H1 (cell line): ENCODE measurements at regions not wholly inside any gene's neighbourhood (a gene's known extent, or its start where the extent isn't known, plus 50 kb on each side); places are given as distances from the start of the nearest gene placed in this dataset.

Experiments
- CTCF ChIA-PET: fragments of 300-600 bp; sonication (Branson Sonifier 250); formaldehyde crosslinking; loops from one replicate; lab custom pipeline; 2021; ENCODE audit not compliant: partially characterized antibody; lab: Charles Lee
- POLR2A ChIA-PET: fragments of 300-600 bp; sonication (Branson Sonifier 250); formaldehyde crosslinking; loops from one replicate; lab custom pipeline; 2021; ENCODE audit warnings: inconsistent platforms; ENCODE audit not compliant: partially characterized antibody; lab: Charles Lee
- DNase-seq, 2 experiments: peaks; one replicate each; pipeline versions ENCODE4 v3.0.0 to v3.0.0-alpha.2; 2010 to 2022; ENCODE audit warnings: low spot score in 2 of 2, low read depth in 1 of 2, mixed read lengths in 1 of 2
- FAIRE-seq: peaks from 2 replicates; lab custom pipeline; 2011; peaks lifted over from hg19 to GRCh38; lab: Jason Lieb, UNC
- H2AFZ ChIP-seq: 2 replicates; pipeline ENCODE4 v1.8.1; 2012; ENCODE audit warnings: low read length, inconsistent platforms
- H2AK5ac ChIP-seq: 2 replicates; pipeline ENCODE4 v1.6.1; 2013; ENCODE audit warnings: low read depth, low read length
- H2BK120ac ChIP-seq: replicated peaks from 2 replicates; pipeline ENCODE3; 2013; ENCODE audit warnings: low read depth, low read length, inconsistent platforms
- H2BK12ac ChIP-seq: 2 replicates; pipeline ENCODE4 v1.6.1; 2013; ENCODE audit warnings: low read depth, low read length
- H2BK15ac ChIP-seq: 2 replicates; pipeline ENCODE4 v1.6.1; 2013; ENCODE audit warnings: low read length
- H2BK20ac ChIP-seq: 2 replicates; pipeline ENCODE4 v1.6.1; 2013; ENCODE audit warnings: low read length
- H2BK5ac ChIP-seq: 2 replicates; pipeline ENCODE4 v1.6.1; 2013; ENCODE audit warnings: low read depth, low read length
- H3K14ac ChIP-seq: 2 replicates; pipeline ENCODE4 v1.6.1; 2013; ENCODE audit warnings: inconsistent platforms; ENCODE audit not compliant: insufficient read length
- H3K18ac ChIP-seq: 2 replicates; pipeline ENCODE4 v1.6.1; 2013; ENCODE audit warnings: low read length; ENCODE audit errors: extremely low read depth
- H3K23ac ChIP-seq: 2 replicates; pipeline ENCODE4 v1.6.1; 2013; ENCODE audit warnings: inconsistent platforms; ENCODE audit not compliant: insufficient read length
- H3K23me2 ChIP-seq: 2 replicates; pipeline ENCODE4 v1.6.1; 2013; ENCODE audit warnings: low read depth, low read length
- H3K27ac ChIP-seq: 2 replicates; pipeline ENCODE4 v1.6.1; 2011; ENCODE audit warnings: low read depth, low read length, inconsistent platforms
- H3K27me3 ChIP-seq, 4 experiments: replicated peaks in 1 of 4; 1 replicate in 1 of 4; 2 replicates in 3 of 4; pipeline versions ENCODE4 v1.6.1 to v1.8.1; 2011 to 2013; ENCODE audit warnings: low read length in 3 of 4, mild to moderate bottlenecking in 3 of 4, inconsistent platforms in 2 of 4, mixed read lengths in 2 of 4, moderate library complexity in 1 of 4; ENCODE audit not compliant: control insufficient read depth in 3 of 4, insufficient read depth in 3 of 4; ENCODE audit errors: extremely low read depth in 1 of 4
- H3K36me3 ChIP-seq, 4 experiments: 2 replicates each; pipeline versions ENCODE4 v1.6.1 to v1.8.1; 2011 to 2013; ENCODE audit warnings: mild to moderate bottlenecking in 4 of 4, low read length in 3 of 4, moderate library complexity in 2 of 4, control low read depth in 1 of 4, inconsistent platforms in 1 of 4; ENCODE audit not compliant: insufficient read depth in 4 of 4, control insufficient read depth in 2 of 4
- H3K4ac ChIP-seq: replicated peaks from 2 replicates; pipeline ENCODE3; 2013; ENCODE audit warnings: low read length, low read depth, mixed read lengths, inconsistent platforms; ENCODE audit not compliant: insufficient read length
- H3K4me1 ChIP-seq, 4 experiments: replicated peaks in 1 of 4; 1 replicate in 1 of 4; 2 replicates in 3 of 4; pipeline versions ENCODE4 v1.6.1 to v1.8.1; 2011 to 2013; ENCODE audit warnings: low read length in 3 of 4, inconsistent platforms in 2 of 4, mixed read lengths in 1 of 4; ENCODE audit not compliant: insufficient read depth in 4 of 4, control insufficient read depth in 3 of 4
- H3K4me2 ChIP-seq, 2 experiments: 2 replicates each; pipeline versions ENCODE4 v1.6.1 to v1.8.1; 2011 to 2013; ENCODE audit warnings: low read depth in 2 of 2, low read length in 2 of 2, control low read depth in 1 of 2, inconsistent platforms in 1 of 2, mild to moderate bottlenecking in 1 of 2; ENCODE audit not compliant: insufficient read depth in 1 of 2
- H3K4me3 ChIP-seq, 4 experiments: fragments of 200-600, 300-600 bp in 1 of 4; sonication (generic), shearing (Covaris generic), sonication (Bioruptor Twin) in 1 of 4; 2 replicates each; pipeline versions ENCODE4 v1.5.1 to v1.8.1; 2011 to 2016; ENCODE audit warnings: low read length in 4 of 4, low read depth in 3 of 4, control low read depth in 2 of 4, inconsistent platforms in 2 of 4, mild to moderate bottlenecking in 2 of 4, mixed read lengths in 1 of 4, moderate library complexity in 1 of 4; ENCODE audit not compliant: insufficient read depth in 2 of 4; ENCODE audit errors: extremely low read depth in 1 of 4
- H3K56ac ChIP-seq: replicated peaks from 2 replicates; pipeline ENCODE3; 2013; ENCODE audit warnings: low read depth, mild to moderate bottlenecking, mixed read lengths, low read length, inconsistent platforms; ENCODE audit not compliant: insufficient read length
- H3K79me1 ChIP-seq: 2 replicates; pipeline ENCODE4 v1.6.1; 2013; ENCODE audit warnings: low read depth, low read length, control low read depth
- H3K79me2 ChIP-seq, 2 experiments: 2 replicates each; pipeline versions ENCODE4 v1.6.1 to v1.8.1; 2012 to 2013; ENCODE audit warnings: low read length in 2 of 2, mild to moderate bottlenecking in 2 of 2, inconsistent platforms in 1 of 2; ENCODE audit not compliant: insufficient read depth in 2 of 2, control insufficient read depth in 1 of 2
- H3K9ac ChIP-seq, 4 experiments: replicated peaks in 1 of 4; 1 replicate in 1 of 4; 2 replicates in 3 of 4; pipeline versions ENCODE4 v1.6.1 to v1.8.1; 2011 to 2013; ENCODE audit warnings: low read depth in 3 of 4, low read length in 3 of 4, control low read depth in 2 of 4, mild to moderate bottlenecking in 2 of 4, moderate library complexity in 2 of 4, inconsistent platforms in 1 of 4; ENCODE audit errors: extremely low read depth in 1 of 4
- H3K9me3 ChIP-seq, 2 experiments: 2 replicates each; pipeline versions ENCODE4 v1.6.1 to v1.8.1; 2012 to 2013; ENCODE audit warnings: mild to moderate bottlenecking in 2 of 2, moderate library complexity in 2 of 2, control low read depth in 1 of 2, inconsistent platforms in 1 of 2, low read depth in 1 of 2, low read length in 1 of 2, mixed read lengths in 1 of 2; ENCODE audit not compliant: insufficient read depth in 2 of 2
- H4K20me1 ChIP-seq, 2 experiments: replicated peaks in 1 of 2; 2 replicates each; pipeline versions ENCODE3 to v1.8.1; 2011 to 2013; ENCODE audit warnings: inconsistent platforms in 2 of 2, low read length in 2 of 2, mild to moderate bottlenecking in 1 of 2; ENCODE audit not compliant: insufficient read depth in 2 of 2, control insufficient read depth in 1 of 2
- H4K5ac ChIP-seq: 2 replicates; pipeline ENCODE4 v1.6.1; 2013; ENCODE audit warnings: low read length, low read depth, mixed read lengths, inconsistent platforms; ENCODE audit not compliant: insufficient read length
- H4K8ac ChIP-seq: 2 replicates; pipeline ENCODE4 v1.8.0; 2013; ENCODE audit warnings: mild to moderate bottlenecking, moderate library complexity, low read length, inconsistent platforms; ENCODE audit not compliant: insufficient read depth; ENCODE audit errors: extremely low read depth
- H4K91ac ChIP-seq: replicated peaks from 2 replicates; pipeline ENCODE3; 2013; ENCODE audit warnings: low read length, mixed read lengths, inconsistent platforms; ENCODE audit not compliant: insufficient read length
- FOSL1 ChIP-seq: IDR thresholded peaks from 2 replicates; pipeline ENCODE4 v1.6.1; 2011; ENCODE audit warnings: mild to moderate bottlenecking, low read depth, low read length, moderate library complexity; ENCODE audit not compliant: insufficient read depth
- HDAC6 ChIP-seq: IDR thresholded peaks from one replicate; pipeline ENCODE4 v1.7.1; 2012; ENCODE audit warnings: low read depth, mild to moderate bottlenecking, inconsistent platforms, low read length, moderate library complexity
- KDM1A ChIP-seq: fragments of 200-600, 300-600 bp; sonication (generic); IDR thresholded peaks from 2 replicates; pipeline ENCODE4 v1.7.1; 2016; ENCODE audit warnings: mild to moderate bottlenecking, low read length, borderline replicate concordance
- SIX5 ChIP-seq: IDR thresholded peaks from 2 replicates; pipeline ENCODE4 v1.6.1; 2011; ENCODE audit warnings: mild to moderate bottlenecking, low read depth, low read length
- WGBS, 2 experiments: shearing (Covaris generic) in 1 of 2; methylation state at CpG; one replicate each; pipeline versions ENCODE4 v1.1.6 to v1.1.7; 2013 to 2015; ENCODE audit warnings: low lambda C conversion rate in 2 of 2, mixed read lengths in 2 of 2, inconsistent platforms in 1 of 2, low coverage in 1 of 2, missing lambda C conversion rate in 1 of 2; ENCODE audit not compliant: insufficient replicate concordance in 2 of 2, insufficient coverage in 1 of 2, insufficient read length in 1 of 2; ENCODE audit errors: extremely low coverage in 1 of 2, missing lambda C conversion rate in 1 of 2; 5-methylcytosine and 5-hydroxymethylcytosine counted together

DNA sequence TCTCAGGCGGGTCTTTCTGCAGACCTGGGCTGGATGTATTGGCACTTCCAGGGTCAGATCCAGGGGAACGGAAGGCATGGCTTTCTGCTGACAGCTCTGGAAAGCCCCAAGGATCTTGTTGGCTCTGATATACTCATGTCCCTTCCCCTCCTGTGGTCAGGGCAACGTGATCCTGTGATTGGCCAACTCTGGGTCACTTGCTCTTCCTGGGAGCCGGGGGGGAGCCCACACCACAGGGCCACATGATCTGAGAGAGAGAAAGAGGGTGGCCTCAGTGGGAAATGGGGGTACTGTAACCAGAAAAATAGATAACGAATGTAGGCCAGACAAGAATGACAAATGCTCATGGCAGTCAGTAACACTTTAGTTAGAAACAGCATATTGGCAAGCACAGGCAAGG lies 223.0 kb downstream of the NFATC2 start:
- Histone ChIP-seq H2AFZ (no peak overlapping the region), H3K23me2 (no peaks in the 10 kb centered on the region), H2BK12ac (no peak overlapping the region), H4K8ac (no peak overlapping the region; the same call in 1 of the 2 replicates), H3K23ac (no peak overlapping the region), H3K79me2 (no peaks in the 10 kb centered on the region), H3K27me3 (peaks cover 0 to 4% (median 2%) of the 10 kb centered on the region in 4 experiments; a peak in 3 of 7 replicates), H4K5ac (no peak overlapping the region), H2BK120ac (no peak overlapping the region), H3K4ac (no peak overlapping the region), H4K91ac (no peak overlapping the region), H4K20me1 (peaks cover 0 to 3% of the 10 kb centered on the region in 2 experiments), H3K79me1 (no peaks in the 10 kb centered on the region), H3K9ac (no peak overlapping the region), H3K9me3 (no peaks in the 10 kb centered on the region), H3K14ac (no peak overlapping the region), H3K4me2 (no peak overlapping the region), H2AK5ac (no peak overlapping the region), H2BK15ac (no peak overlapping the region), H3K27ac (no peak overlapping the region), H2BK5ac (no peak overlapping the region), H2BK20ac (no peak overlapping the region), H3K4me3 (no peak overlapping the region), H3K56ac (no peak overlapping the region), H3K36me3 (no peaks in the 10 kb centered on the region), H3K18ac (no peak overlapping the region), H3K4me1 (peaks cover 0 to 20% (median 7%) of the 10 kb centered on the region in 4 experiments; a peak in 5 of 7 replicates)
- 83% methylated on average over 5 of the region's 5 CpGs; no CpG with 5 or more reads in 1 of the 2 experiments for WGBS, 2 experiments
- no peak for TF ChIP-seq SIX5
- no peak for TF ChIP-seq FOSL1
- no peak for TF ChIP-seq KDM1A
- TF ChIP-seq HDAC6: no peak
- ChIA-PET CTCF (interaction anchor here (2.2 to 3.7 kb wide), 2 partner anchors 12 to 304 kb away, joined by 8 to 56 read pairs; no protein-coding TSS in a partner anchor), POLR2A (interaction anchor here (1.2 kb wide), 1 partner anchor 338 kb away, joined by 3 read pairs; no protein-coding TSS in a partner anchor)
- DNase-seq (no peak), FAIRE-seq (no peak)
